SK-N-SH treated with all-trans-retinoic acid at 6 μM for 48 hours (cell line): ENCODE measurements at regions not wholly inside any gene's neighbourhood (a gene's known extent, or its start where the extent isn't known, plus 50 kb on each side); places are given as distances from the start of the nearest gene placed in this dataset.

Source experiments
- ATAC-seq: fragments of 200-7000 bp; cut with Tn5 transposase; 3 replicates; pipeline ENCODE4 v1.9.1; 2020; ENCODE audit warnings: mild to moderate bottlenecking, moderate library complexity
- ARNTL ChIP-seq: fragments of 450-650 bp; formaldehyde crosslinking; IDR thresholded peaks from 2 replicates; pipeline ENCODE4 v1.5.0; 2020; ENCODE audit warnings: low read depth, mild to moderate bottlenecking, moderate library complexity, borderline replicate concordance
- BACH2 ChIP-seq: fragments of 250-450 bp; sonication (Bioruptor Pico); IDR thresholded peaks from 2 replicates; pipeline ENCODE4 v1.9.0; 2021; ENCODE audit warnings: mild to moderate bottlenecking, borderline replicate concordance
- CSDC2 ChIP-seq: fragments of 250-450 bp; sonication (Bioruptor Pico); IDR thresholded peaks from 2 replicates; pipeline ENCODE4 v1.5.0; 2020; ENCODE audit warnings: mild to moderate bottlenecking, moderate library complexity
- ESRRG ChIP-seq: fragments of 250-450 bp; sonication (Bioruptor Pico); IDR thresholded peaks from 2 replicates; pipeline ENCODE4 v1.6.1; 2021; ENCODE audit warnings: mild to moderate bottlenecking
- GLIS3 ChIP-seq: fragments of 250-450 bp; sonication (Bioruptor Pico); IDR thresholded peaks from 2 replicates; pipeline ENCODE4 v1.5.0; 2020; ENCODE audit warnings: mild to moderate bottlenecking, moderate library complexity
- ISL1 ChIP-seq: fragments of 250-450 bp; sonication (Bioruptor Pico); IDR thresholded peaks from 2 replicates; pipeline ENCODE4 v2.1.2; 2022; ENCODE audit warnings: mild to moderate bottlenecking, moderate library complexity
- OSR1 ChIP-seq: fragments of 250-450 bp; sonication (Bioruptor Pico); IDR thresholded peaks from 2 replicates; pipeline ENCODE4 v1.8.0; 2022; ENCODE audit warnings: moderate library complexity, mild to moderate bottlenecking, inconsistent platforms
- PPARA ChIP-seq: fragments of 250-450 bp; sonication (Bioruptor Pico); IDR thresholded peaks from 2 replicates; pipeline ENCODE4 v1.5.0; 2020; ENCODE audit warnings: mild to moderate bottlenecking, borderline replicate concordance
- RARB ChIP-seq: fragments of 250-450 bp; sonication (Bioruptor Pico); IDR thresholded peaks from 2 replicates; pipeline ENCODE4 v1.8.0; 2021; ENCODE audit warnings: mild to moderate bottlenecking, moderate library complexity
- SNAI2 ChIP-seq: fragments of 250-450 bp; sonication (Bioruptor Pico); IDR thresholded peaks from 2 replicates; pipeline ENCODE4 v1.5.0; 2020; ENCODE audit warnings: mild to moderate bottlenecking, moderate library complexity
- TCF4 ChIP-seq: fragments of 250-450 bp; sonication (Bioruptor Pico); IDR thresholded peaks from 2 replicates; pipeline ENCODE4 v1.8.0; 2021; ENCODE audit warnings: mild to moderate bottlenecking, moderate library complexity, borderline replicate concordance
- TOX ChIP-seq: fragments of 250-450 bp; sonication (Bioruptor Pico); IDR thresholded peaks from 2 replicates; pipeline ENCODE4 v1.8.0; 2021; ENCODE audit warnings: mild to moderate bottlenecking, moderate library complexity, borderline replicate concordance
- ZC3H10 ChIP-seq: fragments of 250-450 bp; sonication (Bioruptor Pico); IDR thresholded peaks from 2 replicates; pipeline ENCODE4 v1.5.1; 2021; ENCODE audit warnings: mild to moderate bottlenecking, moderate library complexity
- ZFP3 ChIP-seq: fragments of 250-450 bp; sonication (Bioruptor Pico); IDR thresholded peaks from 2 replicates; pipeline ENCODE4 v1.5.0; 2020; ENCODE audit warnings: mild to moderate bottlenecking, moderate library complexity
- ZFP30 ChIP-seq: fragments of 450-650 bp; formaldehyde crosslinking; IDR thresholded peaks from 2 replicates; pipeline ENCODE4 v1.5.0; 2022; ENCODE audit warnings: mild to moderate bottlenecking, moderate library complexity
- ZNF565 ChIP-seq: fragments of 450-650 bp; formaldehyde crosslinking; conservative IDR thresholded peaks from 2 replicates; pipeline ENCODE4 v1.5.0; 2020; ENCODE audit warnings: low read depth, mild to moderate bottlenecking, moderate library complexity
- ZNF70 ChIP-seq: fragments of 450-650 bp; formaldehyde crosslinking; IDR thresholded peaks from 2 replicates; pipeline ENCODE4 v1.5.0; 2020; ENCODE audit warnings: mild to moderate bottlenecking, moderate library complexity
- ZNF8 ChIP-seq: fragments of 450-650 bp; formaldehyde crosslinking; IDR thresholded peaks from 2 replicates; pipeline ENCODE4 v1.5.0; 2020; ENCODE audit warnings: mild to moderate bottlenecking, moderate library complexity
- TF ChIP-seq, protein P1 (sequence below): fragments of 250-450 bp; sonication (Bioruptor Pico); IDR thresholded peaks from 2 replicates; pipeline ENCODE4 v1.5.1; 2021; ENCODE audit warnings: mild to moderate bottlenecking, moderate library complexity
- TF ChIP-seq, protein P2 (sequence below): fragments of 250-450 bp; sonication (Bioruptor Pico); IDR thresholded peaks from 2 replicates; pipeline ENCODE4 v1.5.1; 2020; ENCODE audit warnings: low read depth, mild to moderate bottlenecking, moderate library complexity
- TF ChIP-seq, protein P3 (sequence below): fragments of 250-450 bp; sonication (Bioruptor Pico); IDR thresholded peaks from 2 replicates; pipeline ENCODE4 v1.8.0; 2020; ENCODE audit warnings: mild to moderate bottlenecking, moderate library complexity, borderline replicate concordance

DNA sequence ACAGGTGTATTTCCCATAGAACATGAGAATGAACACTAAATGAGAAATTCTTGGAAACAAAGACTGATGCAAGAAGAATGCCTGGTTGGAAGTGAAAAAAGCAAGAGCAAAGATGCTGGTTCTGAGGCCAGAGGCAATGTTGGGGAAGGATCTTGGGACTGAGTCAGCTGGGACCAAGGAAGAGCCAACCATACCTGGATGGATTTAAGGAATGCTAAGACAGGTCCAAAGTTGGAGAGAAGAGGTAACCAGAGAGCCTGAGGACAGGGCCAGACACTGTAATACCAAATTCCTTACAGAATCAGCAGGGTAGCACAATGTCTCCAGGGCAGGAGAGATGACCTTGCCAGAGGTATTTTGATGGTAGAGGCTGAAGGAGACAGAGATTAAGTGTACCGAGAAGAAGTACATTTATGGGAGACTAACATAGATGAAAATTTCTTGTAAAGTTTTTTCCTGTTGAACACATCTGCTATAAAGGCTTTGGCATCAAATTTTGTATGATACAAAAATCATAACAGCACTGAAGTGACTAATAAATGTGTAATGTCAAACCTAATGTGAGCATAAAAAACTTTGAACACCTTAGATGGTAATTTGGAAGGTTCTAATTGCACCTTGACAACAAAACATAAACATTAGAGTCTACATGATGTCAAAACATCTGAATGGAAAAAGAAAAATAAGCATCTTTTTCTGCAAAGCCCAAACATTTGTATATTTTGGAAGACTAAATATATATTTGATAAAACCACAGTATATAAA, 221.7 kb upstream of the MARCKS start:
- ATAC-seq: no peak
- no peak for TF ChIP-seq BACH2 (CRISPR knock-in tag)
- no peak for TF ChIP-seq ARNTL (CRISPR knock-in tag)
- no peak for TF ChIP-seq RARB (CRISPR knock-in tag)
- TF ChIP-seq, protein P1, sequence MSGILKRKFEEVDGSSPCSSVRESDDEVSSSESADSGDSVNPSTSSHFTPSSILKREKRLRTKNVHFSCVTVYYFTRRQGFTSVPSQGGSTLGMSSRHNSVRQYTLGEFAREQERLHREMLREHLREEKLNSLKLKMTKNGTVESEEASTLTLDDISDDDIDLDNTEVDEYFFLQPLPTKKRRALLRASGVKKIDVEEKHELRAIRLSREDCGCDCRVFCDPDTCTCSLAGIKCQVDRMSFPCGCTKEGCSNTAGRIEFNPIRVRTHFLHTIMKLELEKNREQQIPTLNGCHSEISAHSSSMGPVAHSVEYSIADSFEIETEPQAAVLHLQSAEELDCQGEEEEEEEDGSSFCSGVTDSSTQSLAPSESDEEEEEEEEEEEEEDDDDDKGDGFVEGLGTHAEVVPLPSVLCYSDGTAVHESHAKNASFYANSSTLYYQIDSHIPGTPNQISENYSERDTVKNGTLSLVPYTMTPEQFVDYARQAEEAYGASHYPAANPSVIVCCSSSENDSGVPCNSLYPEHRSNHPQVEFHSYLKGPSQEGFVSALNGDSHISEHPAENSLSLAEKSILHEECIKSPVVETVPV (CRISPR knock-in tag): no peak
- TF ChIP-seq ZNF565: no peak
- no peak for TF ChIP-seq GLIS3 (CRISPR knock-in tag)
- TF ChIP-seq, all 23 proteins: peak for 0

DNA sequence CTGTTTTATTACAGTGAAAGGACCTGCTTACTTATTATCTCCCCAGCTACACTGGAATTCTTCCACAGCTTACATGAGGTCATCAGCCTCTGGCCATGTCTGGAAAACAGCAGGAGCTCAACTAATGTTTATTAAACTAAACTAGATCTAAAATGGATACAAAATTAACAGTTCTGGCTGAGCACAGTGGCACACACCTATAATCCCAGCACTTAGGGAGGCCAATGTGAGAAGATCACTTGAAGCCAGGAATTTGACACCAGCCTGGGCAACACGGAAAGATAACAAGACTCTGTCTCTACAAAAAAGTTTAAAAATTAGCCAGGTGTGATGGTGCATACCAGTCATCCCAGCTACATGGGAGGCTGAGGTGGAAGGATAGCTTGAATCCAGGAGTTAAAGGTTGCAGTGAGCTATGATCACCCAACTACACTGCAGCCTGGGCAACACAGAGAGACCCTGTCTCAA, 220.8 kb upstream of the MARCKS start:
- TF ChIP-seq, protein P1 (CRISPR knock-in tag): no peak
- TF ChIP-seq ZFP3 (CRISPR knock-in tag): no peak
- no peak for TF ChIP-seq CSDC2 (CRISPR knock-in tag)
- no peak for TF ChIP-seq TCF4 (CRISPR knock-in tag)
- TF ChIP-seq, protein P2, sequence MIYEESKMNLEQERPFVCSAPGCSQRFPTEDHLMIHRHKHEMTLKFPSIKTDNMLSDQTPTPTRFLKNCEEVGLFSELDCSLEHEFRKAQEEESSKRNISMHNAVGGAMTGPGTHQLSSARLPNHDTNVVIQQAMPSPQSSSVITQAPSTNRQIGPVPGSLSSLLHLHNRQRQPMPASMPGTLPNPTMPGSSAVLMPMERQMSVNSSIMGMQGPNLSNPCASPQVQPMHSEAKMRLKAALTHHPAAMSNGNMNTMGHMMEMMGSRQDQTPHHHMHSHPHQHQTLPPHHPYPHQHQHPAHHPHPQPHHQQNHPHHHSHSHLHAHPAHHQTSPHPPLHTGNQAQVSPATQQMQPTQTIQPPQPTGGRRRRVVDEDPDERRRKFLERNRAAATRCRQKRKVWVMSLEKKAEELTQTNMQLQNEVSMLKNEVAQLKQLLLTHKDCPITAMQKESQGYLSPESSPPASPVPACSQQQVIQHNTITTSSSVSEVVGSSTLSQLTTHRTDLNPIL (CRISPR knock-in tag): no peak
- TF ChIP-seq ZNF8 (CRISPR knock-in tag): no peak
- no peak for ATAC-seq

DNA sequence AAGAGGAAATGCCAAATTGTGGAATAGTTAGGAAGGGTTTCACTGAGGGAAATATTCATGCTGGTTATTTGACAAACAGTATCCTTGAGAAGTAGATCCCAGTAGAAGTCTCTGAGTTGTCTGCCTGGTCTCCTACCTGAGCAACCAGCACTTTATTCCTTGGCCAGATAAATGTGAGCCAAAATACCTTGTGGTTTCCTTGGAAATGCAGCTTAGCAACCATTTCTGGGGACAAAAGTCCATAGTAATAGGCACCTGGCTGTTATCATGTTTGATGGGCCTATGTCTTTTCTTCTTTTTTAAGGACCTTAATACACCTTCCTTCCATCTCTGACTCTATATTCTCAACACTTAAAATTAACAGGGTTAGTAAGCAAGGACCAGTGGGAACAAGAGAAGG, 217.1 kb upstream of the MARCKS start:
- no peak for TF ChIP-seq PPARA (CRISPR knock-in tag)
- TF ChIP-seq BACH2 (CRISPR knock-in tag): no peak
- TF ChIP-seq ARNTL (CRISPR knock-in tag): no peak
- TF ChIP-seq CSDC2 (CRISPR knock-in tag): no peak
- TF ChIP-seq RARB (CRISPR knock-in tag): no peak
- no peak for TF ChIP-seq ZC3H10
- no peak for TF ChIP-seq ESRRG (CRISPR knock-in tag)
- TF ChIP-seq, all 23 proteins: peak for 0
- no peak for ATAC-seq

DNA sequence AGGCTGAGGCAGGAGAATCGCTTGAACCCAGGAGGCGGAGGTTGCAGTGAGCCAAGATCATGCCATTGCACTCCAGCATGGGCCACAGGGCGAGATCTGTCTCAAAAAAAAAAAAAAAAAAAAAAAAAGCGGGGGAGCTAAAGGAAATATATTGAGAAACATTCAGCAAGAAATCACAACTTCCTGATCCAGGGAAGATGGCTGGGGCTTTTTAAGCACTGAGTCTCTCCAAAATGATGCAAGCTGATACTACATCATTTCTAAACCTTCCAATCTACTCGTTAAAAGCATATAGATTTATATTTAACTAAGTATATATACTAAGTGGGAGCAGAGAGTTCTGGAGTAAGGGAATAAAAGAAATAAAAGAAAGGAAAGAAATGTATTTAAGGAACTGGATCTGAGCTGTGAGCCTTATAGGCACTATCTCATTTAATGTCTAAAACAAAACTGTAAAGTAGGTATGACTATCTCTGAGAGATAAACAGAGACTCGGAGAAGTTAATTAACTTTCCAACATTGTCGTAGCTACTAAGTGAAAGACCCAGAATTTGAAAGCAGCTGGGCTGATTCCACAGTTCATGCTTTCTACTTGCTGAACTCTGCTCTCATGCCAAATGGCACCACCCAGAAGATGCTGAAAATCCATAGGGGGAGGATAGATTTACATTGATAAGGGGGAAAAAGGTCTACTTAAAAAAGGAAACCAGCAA, 215.0 kb upstream of the MARCKS start:
- no peak for ATAC-seq
- TF ChIP-seq ZFP30 (CRISPR knock-in tag): no peak
- TF ChIP-seq CSDC2 (CRISPR knock-in tag): no peak
- no peak for TF ChIP-seq ISL1 (CRISPR knock-in tag)
- no peak for TF ChIP-seq ZFP3 (CRISPR knock-in tag)
- TF ChIP-seq ZNF8 (CRISPR knock-in tag): no peak
- no peak for TF ChIP-seq TCF4 (CRISPR knock-in tag)
- TF ChIP-seq ESRRG (CRISPR knock-in tag): no peak
- TF ChIP-seq GLIS3 (CRISPR knock-in tag): no peak
- TF ChIP-seq, protein P2 (CRISPR knock-in tag): no peak
- TF ChIP-seq SNAI2 (CRISPR knock-in tag): no peak
- no peak for TF ChIP-seq ZNF70 (CRISPR knock-in tag)
- TF ChIP-seq OSR1 (CRISPR knock-in tag): no peak
- TF ChIP-seq TOX: no peak
- no peak for TF ChIP-seq PPARA (CRISPR knock-in tag)
- TF ChIP-seq, protein P1 (CRISPR knock-in tag): no peak
- TF ChIP-seq, protein P3, sequence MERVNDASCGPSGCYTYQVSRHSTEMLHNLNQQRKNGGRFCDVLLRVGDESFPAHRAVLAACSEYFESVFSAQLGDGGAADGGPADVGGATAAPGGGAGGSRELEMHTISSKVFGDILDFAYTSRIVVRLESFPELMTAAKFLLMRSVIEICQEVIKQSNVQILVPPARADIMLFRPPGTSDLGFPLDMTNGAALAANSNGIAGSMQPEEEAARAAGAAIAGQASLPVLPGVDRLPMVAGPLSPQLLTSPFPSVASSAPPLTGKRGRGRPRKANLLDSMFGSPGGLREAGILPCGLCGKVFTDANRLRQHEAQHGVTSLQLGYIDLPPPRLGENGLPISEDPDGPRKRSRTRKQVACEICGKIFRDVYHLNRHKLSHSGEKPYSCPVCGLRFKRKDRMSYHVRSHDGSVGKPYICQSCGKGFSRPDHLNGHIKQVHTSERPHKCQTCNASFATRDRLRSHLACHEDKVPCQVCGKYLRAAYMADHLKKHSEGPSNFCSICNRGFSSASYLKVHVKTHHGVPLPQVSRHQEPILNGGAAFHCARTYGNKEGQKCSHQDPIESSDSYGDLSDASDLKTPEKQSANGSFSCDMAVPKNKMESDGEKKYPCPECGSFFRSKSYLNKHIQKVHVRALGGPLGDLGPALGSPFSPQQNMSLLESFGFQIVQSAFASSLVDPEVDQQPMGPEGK (CRISPR knock-in tag): no peak
